GM18499 (cell line): ENCODE measurements at regions not wholly inside any gene's neighbourhood (a gene's known extent, or its start where the extent isn't known, plus 50 kb on each side); places are given as distances from the start of the nearest gene placed in this dataset.
"Not testable (repeated sequence)": the region's sequence is repeated elsewhere in the genome, so short reads cannot be mapped to it uniquely, and the experiment has no call there.

ENCODE experiments used
- ATAC-seq: cut with Tn5 transposase; IDR thresholded peaks from one replicate; pipeline ENCODE4 v1.9.1; 2021; ENCODE audit warnings: moderate number of reproducible peaks; ENCODE audit not compliant: insufficient read depth, unreplicated experiment

- no peak for ATAC-seq
Observed at GRCh38 chr14:89540830-89541470, 123.9 kb upstream of the FOXN3 start.

- no peak for ATAC-seq
Observed at GRCh38 chr14:89540009-89540829, 123.2 kb upstream of the FOXN3 start.

- no peak for ATAC-seq
Observed at GRCh38 chr14:89537911-89538310, 120.9 kb upstream of the FOXN3 start.

- ATAC-seq, result no peak
Observed at GRCh38 chr14:89534902-89535685, 118.1 kb upstream of the FOXN3 start.

- ATAC-seq, result no peak
Observed at GRCh38 chr14:89533766-89534165, 116.7 kb upstream of the FOXN3 start.

- no peak for ATAC-seq
Observed at GRCh38 chr14:89533136-89533535, 116.1 kb upstream of the FOXN3 start.

- ATAC-seq, result no peak
Observed at GRCh38 chr14:89531661-89532335, 114.8 kb upstream of the FOXN3 start.

- no peak for ATAC-seq
Observed at GRCh38 chr14:89524990-89525667, 108.1 kb upstream of the FOXN3 start.

- no peak for ATAC-seq
Observed at GRCh38 chr14:89524412-89524811, 107.4 kb upstream of the FOXN3 start.

- ATAC-seq, result no peak
Observed at GRCh38 chr14:89521988-89522387, 105.0 kb upstream of the FOXN3 start.

GRCh38 chr14:89519040-89519439 is 102.0 kb upstream of the FOXN3 start:
- ATAC-seq, result no peak

GRCh38 chr14:89516173-89516572 is 99.1 kb upstream of the FOXN3 start:
- no peak for ATAC-seq

GRCh38 chr14:89514601-89515000 is 97.6 kb upstream of the FOXN3 start:
- ATAC-seq, result no peak

- ATAC-seq, result no peak
Observed at GRCh38 chr14:89509891-89510290, 92.9 kb upstream of the FOXN3 start.

GRCh38 chr14:89508863-89509262 is 91.8 kb upstream of the FOXN3 start:
- ATAC-seq, result no peak

GRCh38 chr14:89507926-89508460 is 91.0 kb upstream of the FOXN3 start:
- ATAC-seq, result no peak

GRCh38 chr14:89507521-89507920 is 90.5 kb upstream of the FOXN3 start:
- no peak for ATAC-seq

GRCh38 chr14:89506891-89507452 is 89.9 kb upstream of the FOXN3 start:
- not testable (repeated sequence) for ATAC-seq

GRCh38 chr14:89504602-89505313 is 87.7 kb upstream of the FOXN3 start:
- peak; percentile 54 for ATAC-seq
